SK-N-SH (cell line): ENCODE measurements at regions not wholly inside any gene's neighbourhood (a gene's known extent, or its start where the extent isn't known, plus 50 kb on each side); places are given as distances from the start of the nearest gene placed in this dataset.

ENCODE experiments used
- CTCF ChIA-PET: fragments of 300-600, 350-600 bp; formaldehyde crosslinking; extraction: SDS; loops from one replicate; lab custom pipeline; 2021; lab: Yijun Ruan, JAX
- POLR2A ChIA-PET: fragments of 350-600 bp; sonication (Branson Sonifier 250); formaldehyde crosslinking; extraction: SDS; loops from one replicate; lab custom pipeline; 2020; ENCODE audit warnings: antibody characterized with exemption, inconsistent platforms; lab: Yijun Ruan, JAX
- DNase-seq: peaks from one replicate; pipeline ENCODE4 v3.0.0; 2012
- H2AFZ ChIP-seq: fragments of 200-600 bp; sonication (generic); 2 replicates; pipeline ENCODE4 v1.8.1; 2016; ENCODE audit warnings: antibody characterized with exemption, mild to moderate bottlenecking, low read depth
- H3F3A ChIP-seq: fragments of 200-600 bp; sonication (generic); replicated peaks from 2 replicates; pipeline ENCODE3; 2016; ENCODE audit warnings: antibody characterized with exemption, mild to moderate bottlenecking; ENCODE audit not compliant: insufficient read depth
- H3K27ac ChIP-seq, 2 experiments: fragments of 200-500 bp in 1 of 2; fragments of 200-600 bp in 1 of 2; sonication (Bioruptor generic) in 1 of 2; sonication (generic), shearing (Covaris generic) in 1 of 2; 2 replicates each; pipeline versions ENCODE4 v1.5.1 to v1.6.1; 2014 to 2016; ENCODE audit warnings: low read depth in 2 of 2, inconsistent platforms in 1 of 2, low read length in 1 of 2, mild to moderate bottlenecking in 1 of 2, mixed read lengths in 1 of 2
- H3K27me3 ChIP-seq: fragments of 200-600 bp; sonication (generic), shearing (Covaris generic); 2 replicates; pipeline ENCODE4 v1.6.1; 2016; ENCODE audit warnings: mixed run types; ENCODE audit not compliant: insufficient read depth
- H3K36me3 ChIP-seq, 2 experiments: fragments of 200-500 bp in 1 of 2; fragments of 200-600 bp in 1 of 2; sonication (Bioruptor generic) in 1 of 2; sonication (generic) in 1 of 2; replicated peaks in 1 of 2; 2 replicates each; pipeline versions ENCODE3 to v1.5.1; 2014 to 2016; ENCODE audit warnings: low read length in 1 of 2, mild to moderate bottlenecking in 1 of 2; ENCODE audit not compliant: insufficient read depth in 2 of 2, control insufficient read depth in 1 of 2
- H3K4me1 ChIP-seq, 2 experiments: fragments of 200-500 bp in 1 of 2; fragments of 200-600 bp in 1 of 2; sonication (Bioruptor generic) in 1 of 2; sonication (generic), shearing (Covaris generic) in 1 of 2; 2 replicates each; pipeline versions ENCODE4 v1.5.1 to v1.6.1; 2014 to 2016; ENCODE audit warnings: low read depth in 1 of 2, low read length in 1 of 2, mixed run types in 1 of 2; ENCODE audit not compliant: insufficient read depth in 2 of 2, control insufficient read depth in 1 of 2
- H3K4me2 ChIP-seq: fragments of 200-600 bp; sonication (generic), shearing (Covaris generic); 2 replicates; pipeline ENCODE4 v1.6.1; 2017; ENCODE audit warnings: mixed run types
- H3K4me3 ChIP-seq, 2 experiments: fragments of 200-500 bp in 1 of 2; fragments of 200-600 bp in 1 of 2; sonication (Bioruptor generic) in 1 of 2; sonication (generic), shearing (Covaris generic) in 1 of 2; 2 replicates each; pipeline versions ENCODE4 v1.5.1 to v1.8.1; 2014 to 2016; ENCODE audit warnings: low read depth in 2 of 2, inconsistent platforms in 1 of 2, low read length in 1 of 2, mild to moderate bottlenecking in 1 of 2, mixed read lengths in 1 of 2, moderate library complexity in 1 of 2
- H3K79me2 ChIP-seq: fragments of 200-600 bp; sonication (generic); 2 replicates; pipeline ENCODE4 v1.8.1; 2017; ENCODE audit warnings: mild to moderate bottlenecking; ENCODE audit not compliant: insufficient read depth
- H3K9ac ChIP-seq: fragments of 200-600 bp; sonication (generic); 2 replicates; pipeline ENCODE4 v1.6.1; 2017; ENCODE audit warnings: mixed run types
- H3K9me2 ChIP-seq: fragments of 200-600 bp; sonication (generic); 2 replicates; pipeline ENCODE4 v1.6.1; 2017; ENCODE audit warnings: mixed run types
- H3K9me3 ChIP-seq: fragments of 200-600 bp; sonication (generic); 2 replicates; pipeline ENCODE4 v1.6.1; 2017; ENCODE audit warnings: mixed run types, mild to moderate bottlenecking, moderate library complexity
- H4K20me1 ChIP-seq: fragments of 200-600 bp; sonication (generic); 2 replicates; pipeline ENCODE4 v1.6.1; 2017; ENCODE audit warnings: mild to moderate bottlenecking, mixed run types; ENCODE audit not compliant: insufficient read depth
- CHD2 ChIP-seq: fragments of 150-350 bp; IDR thresholded peaks from 2 replicates; pipeline ENCODE4 v1.6.1; 2018; ENCODE audit warnings: low read length; ENCODE audit not compliant: partially characterized antibody
- EP300 ChIP-seq, 2 experiments: IDR thresholded peaks; 2 replicates each; pipeline versions ENCODE4 v1.4.0 to v1.6.1; 2012; ENCODE audit warnings: borderline replicate concordance in 1 of 2, low read depth in 1 of 2, low read length in 1 of 2
- EZH2phosphoT487 ChIP-seq: fragments of 200-600 bp; sonication (generic); IDR thresholded peaks from 2 replicates; pipeline ENCODE4 v1.6.1; 2017; ENCODE audit warnings: low read depth, mixed run types, mild to moderate bottlenecking, antibody characterized with exemption, moderate library complexity, borderline replicate concordance
- FOXM1 ChIP-seq: IDR thresholded peaks from 2 replicates; pipeline ENCODE4 v1.4.0; 2012; ENCODE audit warnings: low read depth, mild to moderate bottlenecking
- GABPA ChIP-seq: IDR thresholded peaks from 2 replicates; pipeline ENCODE4 v1.4.0; 2012; ENCODE audit warnings: low read depth, mild to moderate bottlenecking
- GATA2 ChIP-seq: sonication (generic); formaldehyde crosslinking; IDR thresholded peaks from 2 replicates; pipeline ENCODE4 v1.5.0; 2020; ENCODE audit warnings: mild to moderate bottlenecking, missing genetic modification reagents
- JUND ChIP-seq: IDR thresholded peaks from 2 replicates; pipeline ENCODE4 v1.4.0; 2012
- MXI1 ChIP-seq: IDR thresholded peaks from 2 replicates; pipeline ENCODE4 v1.6.1; 2012; ENCODE audit warnings: mild to moderate bottlenecking, low read depth, low read length, improper control_type of control experiment
- RAD21 ChIP-seq: IDR thresholded peaks from 2 replicates; pipeline ENCODE4 v1.6.1; 2012; ENCODE audit warnings: mild to moderate bottlenecking, low read length
- RCOR1 ChIP-seq: fragments of 150-350 bp; IDR thresholded peaks from 2 replicates; pipeline ENCODE4 v1.6.1; 2017; ENCODE audit warnings: antibody characterized with exemption, low read length
- REST ChIP-seq: IDR thresholded peaks from 2 replicates; pipeline ENCODE4 v1.6.1; 2012; ENCODE audit warnings: mild to moderate bottlenecking, low read depth, low read length, moderate library complexity
- TEAD4 ChIP-seq: IDR thresholded peaks from 2 replicates; pipeline ENCODE4 v1.4.0; 2012; ENCODE audit warnings: mild to moderate bottlenecking, borderline replicate concordance; ENCODE audit not compliant: insufficient read depth
- WGBS: methylation state at CpG from one replicate; pipeline ENCODE4 v1.1.6; 2017; ENCODE audit warnings: low lambda C conversion rate; 5-methylcytosine and 5-hydroxymethylcytosine counted together
- TF ChIP-seq, protein P1 (sequence below): fragments of 200-600 bp; sonication (generic); IDR thresholded peaks from 2 replicates; pipeline ENCODE4 v1.6.1; 2017; ENCODE audit warnings: antibody characterized with exemption, mild to moderate bottlenecking, moderate library complexity

- ChIA-PET POLR2A (no interaction called here), CTCF (no interaction called here)
- DNase-seq, result peak; percentile 25
- no peak overlapping the region for H2AFZ ChIP-seq
- H3K27ac ChIP-seq, result peak overlapping the region in 1 of 2 experiments; percentile 76; a peak in 1 of 4 replicates
- H3F3A ChIP-seq, result no peaks in the 10 kb centered on the region
- no peaks in the 10 kb centered on the region for H3K27me3 ChIP-seq
- H3K9me2 ChIP-seq, result no peaks in the 10 kb centered on the region
- H3K4me2 ChIP-seq, result no peak overlapping the region
- H3K9ac ChIP-seq, result no peak overlapping the region
- TF ChIP-seq GATA2 (CRISPR knock-in tag), result peak; percentile 73
- peak in 1 of 2 experiments; percentile 76; a peak in 2 of 4 replicates for TF ChIP-seq EP300 (IDR thresholded peaks at IDR 0.05; ENCODE audit: borderline replicate concordance in 1 of 2, low read depth in 1 of 2, low read length in 1 of 2)
- no peak for TF ChIP-seq GABPA
- peak; percentile 39; the same call in 1 of the 2 replicates for TF ChIP-seq RCOR1
- H3K79me2 ChIP-seq, result no peaks in the 10 kb centered on the region
- H3K36me3 ChIP-seq, result no peaks in the 10 kb centered on the region
- no peaks in the 10 kb centered on the region for H4K20me1 ChIP-seq
- no peak overlapping the region for H3K4me3 ChIP-seq
- H3K9me3 ChIP-seq, result no peaks in the 10 kb centered on the region
- H3K4me1 ChIP-seq, result no peaks in the 10 kb centered on the region; a peak in 1 of 4 replicates
- 7% methylated on average over 4 of the region's 4 CpGs for WGBS
Observed at GRCh38 chr7:118699222-118699621, 474.7 kb downstream of the ANKRD7 start.

- Histone ChIP-seq H3K79me2 (no peaks in the 10 kb centered on the region), H3K9ac (no peak overlapping the region), H3K27me3 (no peaks in the 10 kb centered on the region), H3K9me3 (no peaks in the 10 kb centered on the region), H3K9me2 (no peaks in the 10 kb centered on the region), H3K36me3 (no peaks in the 10 kb centered on the region), H3K4me3 (no peak overlapping the region), H3K4me2 (no peak overlapping the region), H3F3A (no peaks in the 10 kb centered on the region), H4K20me1 (no peaks in the 10 kb centered on the region), H2AFZ (no peak overlapping the region), H3K27ac (no peak overlapping the region), H3K4me1 (peaks cover 0 to 7% of the 10 kb centered on the region in 2 experiments; a peak in 1 of 4 replicates)
- no peak for DNase-seq
- no peak for TF ChIP-seq TEAD4
- TF ChIP-seq EP300 (IDR thresholded peaks at IDR 0.05; ENCODE audit: borderline replicate concordance in 1 of 2, low read depth in 1 of 2, low read length in 1 of 2), result no peak
- TF ChIP-seq EZH2phosphoT487, result no peak
- CTCF ChIA-PET, result no interaction called here
- WGBS, result 48% methylated on average over 1 of the region's 1 CpG
- POLR2A ChIA-PET, result no interaction called here
Observed at GRCh38 chr7:118708741-118709140, 484.2 kb downstream of the ANKRD7 start.

- DNase-seq, result no peak
- peak overlapping the region in 1 of 2 experiments; percentile 80; a peak in 2 of 4 replicates for H3K27ac ChIP-seq
- peaks cover 0 to 7% of the 10 kb centered on the region in 2 experiments; a peak in 1 of 4 replicates for H3K4me1 ChIP-seq
- no peaks in the 10 kb centered on the region for H3K9me3 ChIP-seq
- no peak overlapping the region for H3K4me3 ChIP-seq
- no peak overlapping the region for H3K9ac ChIP-seq
- no peak overlapping the region for H2AFZ ChIP-seq
- ChIA-PET POLR2A (no interaction called here), CTCF (interaction anchor here (0.7 to 1.3 kb wide), 3 partner anchors 13 to 42 kb away, joined by 3 to 5 read pairs (median 4); no protein-coding TSS in a partner anchor)
- no peaks in the 10 kb centered on the region for H3K79me2 ChIP-seq
- no peaks in the 10 kb centered on the region for H3F3A ChIP-seq
- no peaks in the 10 kb centered on the region for H3K27me3 ChIP-seq
- no peaks in the 10 kb centered on the region for H3K9me2 ChIP-seq
- H3K4me2 ChIP-seq, result no peak overlapping the region
- H3K36me3 ChIP-seq, result no peaks in the 10 kb centered on the region
- no peaks in the 10 kb centered on the region for H4K20me1 ChIP-seq
- TF ChIP-seq, protein P1, sequence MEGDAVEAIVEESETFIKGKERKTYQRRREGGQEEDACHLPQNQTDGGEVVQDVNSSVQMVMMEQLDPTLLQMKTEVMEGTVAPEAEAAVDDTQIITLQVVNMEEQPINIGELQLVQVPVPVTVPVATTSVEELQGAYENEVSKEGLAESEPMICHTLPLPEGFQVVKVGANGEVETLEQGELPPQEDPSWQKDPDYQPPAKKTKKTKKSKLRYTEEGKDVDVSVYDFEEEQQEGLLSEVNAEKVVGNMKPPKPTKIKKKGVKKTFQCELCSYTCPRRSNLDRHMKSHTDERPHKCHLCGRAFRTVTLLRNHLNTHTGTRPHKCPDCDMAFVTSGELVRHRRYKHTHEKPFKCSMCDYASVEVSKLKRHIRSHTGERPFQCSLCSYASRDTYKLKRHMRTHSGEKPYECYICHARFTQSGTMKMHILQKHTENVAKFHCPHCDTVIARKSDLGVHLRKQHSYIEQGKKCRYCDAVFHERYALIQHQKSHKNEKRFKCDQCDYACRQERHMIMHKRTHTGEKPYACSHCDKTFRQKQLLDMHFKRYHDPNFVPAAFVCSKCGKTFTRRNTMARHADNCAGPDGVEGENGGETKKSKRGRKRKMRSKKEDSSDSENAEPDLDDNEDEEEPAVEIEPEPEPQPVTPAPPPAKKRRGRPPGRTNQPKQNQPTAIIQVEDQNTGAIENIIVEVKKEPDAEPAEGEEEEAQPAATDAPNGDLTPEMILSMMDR, result no peak
- TF ChIP-seq EP300 (IDR thresholded peaks at IDR 0.05; ENCODE audit: borderline replicate concordance in 1 of 2, low read depth in 1 of 2, low read length in 1 of 2), result peak in 1 of 2 experiments; percentile 78; a peak in 2 of 4 replicates
- no peak for TF ChIP-seq FOXM1
- no peak for TF ChIP-seq JUND
- TF ChIP-seq CHD2, result peak; percentile 45
- no peak for TF ChIP-seq MXI1
- no peak for TF ChIP-seq EZH2phosphoT487
- no peak for TF ChIP-seq REST
- TF ChIP-seq RAD21, result peak; percentile 20; the same call in 1 of the 2 replicates
- peak; percentile 66 for TF ChIP-seq GATA2 (CRISPR knock-in tag)
Observed at GRCh38 chr7:118711688-118712087, 487.2 kb downstream of the ANKRD7 start.
